Hepatic stellate cell (primary cell): ENCODE measurements at regions not wholly inside any gene's neighbourhood (a gene's known extent, or its start where the extent isn't known, plus 50 kb on each side); places are given as distances from the start of the nearest gene placed in this dataset.
"Not testable (repeated sequence)": the region's sequence is repeated elsewhere in the genome, so short reads cannot be mapped to it uniquely, and the experiment has no call there.

Experiments
- DNase-seq: peaks from one replicate; pipeline ENCODE4 v3.0.0; 2011; ENCODE audit warnings: low spot score

GRCh38 chr6:97914912-97915311 lies 631.9 kb upstream of the MMS22L start:
- no peak for DNase-seq

GRCh38 chr6:97915537-97915936 lies 632.5 kb upstream of the MMS22L start:
- no peak for DNase-seq

- DNase-seq, result no peak
Observed at GRCh38 chr6:97917369-97917768, 634.4 kb upstream of the MMS22L start.

- DNase-seq, result no peak
Observed at GRCh38 chr6:97919046-97919445, 636.0 kb upstream of the MMS22L start.

GRCh38 chr6:97919631-97920030 lies 636.6 kb upstream of the MMS22L start:
- DNase-seq, result no peak

- no peak for DNase-seq
Observed at GRCh38 chr6:97923249-97923648, 640.2 kb upstream of the MMS22L start.

GRCh38 chr6:97925504-97925903 lies 642.5 kb upstream of the MMS22L start:
- no peak for DNase-seq

GRCh38 chr6:97939440-97940168 lies 656.6 kb upstream of the MMS22L start:
- no peak for DNase-seq

GRCh38 chr6:97947841-97948240 lies 664.8 kb upstream of the MMS22L start:
- DNase-seq, result no peak

GRCh38 chr6:97958134-97958533 lies 675.1 kb upstream of the MMS22L start:
- no peak for DNase-seq

GRCh38 chr6:97963193-97963592 lies 680.2 kb upstream of the MMS22L start:
- no peak for DNase-seq

- no peak for DNase-seq
Observed at GRCh38 chr6:97969065-97969464, 686.0 kb upstream of the MMS22L start.

GRCh38 chr6:97977084-97977483 lies 694.1 kb upstream of the MMS22L start:
- DNase-seq, result no peak

GRCh38 chr6:97978855-97979271 lies 695.8 kb upstream of the MMS22L start:
- no peak for DNase-seq

- DNase-seq, result not testable (repeated sequence)
Observed at GRCh38 chr6:97979285-97979684, 696.3 kb upstream of the MMS22L start.

GRCh38 chr6:97989451-97989850 lies 706.4 kb upstream of the MMS22L start:
- no peak for DNase-seq

GRCh38 chr6:97995158-97995557 lies 712.1 kb upstream of the MMS22L start:
- DNase-seq, result no peak

GRCh38 chr6:98002678-98003077 lies 719.7 kb upstream of the MMS22L start:
- no peak for DNase-seq

- DNase-seq, result no peak
Observed at GRCh38 chr6:98014442-98015201, 731.6 kb upstream of the MMS22L start.

GRCh38 chr6:98016565-98016964 lies 733.5 kb upstream of the MMS22L start:
- DNase-seq, result no peak

- DNase-seq, result no peak
Observed at GRCh38 chr6:98020222-98020621, 737.2 kb upstream of the MMS22L start.

GRCh38 chr6:98024359-98024758 lies 741.3 kb upstream of the MMS22L start:
- no peak for DNase-seq

- DNase-seq, result no peak
Observed at GRCh38 chr6:98027898-98028297, 744.9 kb upstream of the MMS22L start.

- no peak for DNase-seq
Observed at GRCh38 chr6:98033617-98034016, 750.6 kb upstream of the MMS22L start.
